GM12892 (cell line): ENCODE measurements at regions not wholly inside any gene's neighbourhood (a gene's known extent, or its start where the extent isn't known, plus 50 kb on each side); places are given as distances from the start of the nearest gene placed in this dataset.

Experiments
- DNase-seq: peaks from one replicate; pipeline ENCODE4 v3.0.0; 2011; ENCODE audit not compliant: insufficient read length
- FAIRE-seq: peaks from 2 replicates; lab custom pipeline; 2011; peaks lifted over from hg19 to GRCh38; lab: Jason Lieb, UNC
- POLR2A ChIP-seq: IDR thresholded peaks from 2 replicates; pipeline ENCODE4 v1.6.1; 2011; ENCODE audit warnings: low read depth, low read length, control low read depth
- POLR2AphosphoS5 ChIP-seq: IDR thresholded peaks from 2 replicates; pipeline ENCODE4 v1.6.1; 2011; ENCODE audit warnings: low read depth, low read length, control low read depth
- TAF1 ChIP-seq: IDR thresholded peaks from 2 replicates; pipeline ENCODE4 v1.6.1; 2011; ENCODE audit warnings: low read depth, mild to moderate bottlenecking, control low read depth, low read length, borderline replicate concordance

GRCh38 chr3:162077108-162077507 is 580.5 kb downstream of the OTOL1 start:
- no peak for FAIRE-seq
- no peak for DNase-seq
- TF ChIP-seq POLR2A, result no peak
- TF ChIP-seq TAF1, result no peak
- no peak for TF ChIP-seq POLR2AphosphoS5

GRCh38 chr3:162082516-162082915 is 585.9 kb downstream of the OTOL1 start:
- DNase-seq (no peak), FAIRE-seq (no peak)
- TF ChIP-seq TAF1 (no peak), POLR2AphosphoS5 (no peak), POLR2A (no peak)

- FAIRE-seq (no peak), DNase-seq (no peak)
- TF ChIP-seq POLR2A (no peak), POLR2AphosphoS5 (no peak), TAF1 (no peak)
Measured at GRCh38 chr3:162087361-162087760, 590.8 kb downstream of the OTOL1 start.

- no peak for TF ChIP-seq POLR2AphosphoS5
- TF ChIP-seq TAF1, result no peak
- no peak for TF ChIP-seq POLR2A
- DNase-seq (no peak), FAIRE-seq (no peak)
Measured at GRCh38 chr3:162092751-162093150, 596.1 kb downstream of the OTOL1 start.

- TF ChIP-seq POLR2AphosphoS5 (no peak), POLR2A (no peak), TAF1 (no peak)
- DNase-seq, result no peak
- FAIRE-seq, result no peak
Measured at GRCh38 chr3:162094301-162094700, 597.7 kb downstream of the OTOL1 start.

GRCh38 chr3:162096874-162097273 is 600.3 kb downstream of the OTOL1 start:
- no peak for TF ChIP-seq POLR2AphosphoS5
- TF ChIP-seq TAF1, result no peak
- TF ChIP-seq POLR2A, result no peak
- no peak for FAIRE-seq

GRCh38 chr3:162103808-162104207 is 607.2 kb downstream of the OTOL1 start:
- FAIRE-seq, result no peak
- TF ChIP-seq POLR2AphosphoS5, result no peak
- no peak for TF ChIP-seq POLR2A
- TF ChIP-seq TAF1, result no peak

More at GRCh38 chr3:162096874-162097273, 600.3 kb downstream of the OTOL1 start:
- DNase-seq, result no peak

GRCh38 chr3:162111861-162112260 is 615.3 kb downstream of the OTOL1 start:
- TF ChIP-seq POLR2A (no peak), TAF1 (no peak), POLR2AphosphoS5 (no peak)
- FAIRE-seq, result no peak
- DNase-seq, result no peak

More at GRCh38 chr3:162103808-162104207, 607.2 kb downstream of the OTOL1 start:
- no peak for DNase-seq

GRCh38 chr3:162112719-162113118 is 616.1 kb downstream of the OTOL1 start:
- FAIRE-seq, result no peak
- no peak for TF ChIP-seq TAF1
- TF ChIP-seq POLR2AphosphoS5, result no peak
- no peak for TF ChIP-seq POLR2A

GRCh38 chr3:162117961-162118360 is 621.4 kb downstream of the OTOL1 start:
- no peak for TF ChIP-seq POLR2AphosphoS5
- TF ChIP-seq POLR2A, result no peak
- TF ChIP-seq TAF1, result no peak
- no peak for FAIRE-seq
- DNase-seq, result no peak

More at GRCh38 chr3:162112719-162113118, 616.1 kb downstream of the OTOL1 start:
- no peak for DNase-seq

- FAIRE-seq (no peak), DNase-seq (no peak)
- TF ChIP-seq POLR2A (no peak), TAF1 (no peak), POLR2AphosphoS5 (no peak)
Measured at GRCh38 chr3:162119651-162120050, 623.0 kb downstream of the OTOL1 start.

GRCh38 chr3:162122405-162122804 is 625.8 kb downstream of the OTOL1 start:
- DNase-seq (no peak), FAIRE-seq (no peak)

GRCh38 chr3:162125790-162126189 is 629.2 kb downstream of the OTOL1 start:
- TF ChIP-seq POLR2A (no peak), POLR2AphosphoS5 (no peak), TAF1 (no peak)
- DNase-seq, result no peak
- no peak for FAIRE-seq

More at GRCh38 chr3:162122405-162122804, 625.8 kb downstream of the OTOL1 start:
- no peak for TF ChIP-seq TAF1
- TF ChIP-seq POLR2AphosphoS5, result no peak
- no peak for TF ChIP-seq POLR2A

- no peak for TF ChIP-seq POLR2AphosphoS5
- TF ChIP-seq TAF1, result no peak
- TF ChIP-seq POLR2A, result no peak
- FAIRE-seq, result no peak
- no peak for DNase-seq
Measured at GRCh38 chr3:162130582-162130981, 634.0 kb downstream of the OTOL1 start.
